ENCODE measurements at regions not wholly inside any gene's neighbourhood (a gene's known extent, or its start where the extent isn't known, plus 50 kb on each side); places are given as distances from the start of the nearest gene placed in this dataset.

DNA sequence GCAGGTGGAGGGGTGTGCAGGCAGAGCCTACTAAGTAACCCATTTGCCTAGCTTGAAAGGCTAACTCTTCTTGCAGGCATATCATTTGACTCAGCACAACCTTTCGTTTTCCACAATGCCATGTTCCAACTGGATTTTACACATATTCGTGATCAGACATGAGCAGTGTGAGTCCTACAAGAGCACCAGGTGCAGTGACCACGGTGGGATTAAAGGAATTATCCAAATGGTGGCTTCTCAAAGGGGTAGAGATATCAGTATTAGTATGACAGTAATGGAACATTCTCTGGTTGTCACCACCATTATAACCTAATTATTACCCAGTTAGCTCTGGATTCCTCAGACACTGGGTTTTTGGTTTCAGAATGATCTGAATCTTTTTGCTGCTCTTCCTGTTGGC lies 323.5 kb downstream of the LMO4 start:
- in situ Hi-C loops (cut with MboI), result no loop called here
- Histone ChIP-seq H3K9ac (ENCODE audit: control insufficient read depth, insufficient read depth, low read length) (no peak overlapping the region), H3K27ac (ENCODE audit: control insufficient read depth, insufficient read depth) (no peak overlapping the region), H3K36me3 (ENCODE audit: control insufficient read depth in 2 of 2, insufficient read depth in 2 of 2, low read length in 1 of 2) (no peaks in the 10 kb centered on the region), H3K9me3 (replicated peaks; ENCODE audit: control insufficient read depth, insufficient read depth, low read length) (no peaks in the 10 kb centered on the region), H3K4me1 (ENCODE audit: control insufficient read depth, insufficient read depth, low read length) (no peaks in the 10 kb centered on the region), H3K4me3 (no peak overlapping the region), H3K27me3 (replicated peaks in 1 of 2; ENCODE audit: control insufficient read depth in 2 of 2, insufficient read depth in 2 of 2, low read length in 1 of 2) (no peaks in the 10 kb centered on the region), H3K4me2 (ENCODE audit: control insufficient read depth, insufficient read depth) (no peak overlapping the region), H4K20me1 (ENCODE audit: control insufficient read depth, insufficient read depth) (no peaks in the 10 kb centered on the region), H3K79me2 (ENCODE audit: control insufficient read depth, insufficient read depth, low read length) (no peaks in the 10 kb centered on the region), H2AFZ (ENCODE audit: control insufficient read depth, low read depth, low read length) (no peak overlapping the region)
- no peak for FAIRE-seq
- no TSS peak for BruUV-seq (replicated peaks)
- ChIA-PET SMC1A (ENCODE audit: uncharacterized antibody, unreplicated experiment) (no interaction called here), POLR2A (no interaction called here), CTCF (no interaction called here), RAD21 (ENCODE audit: unreplicated experiment) (no interaction called here)
- ATAC-seq, result no peak
- DNase-seq (ENCODE audit: low read depth, low spot score), result no peak
- intact Hi-C loops (cut with micrococcal nuclease; ENCODE audit: unreplicated experiment), result no loop called here
- 13% methylated on average over 3 of the region's 3 CpGs for WGBS (ENCODE audit: insufficient coverage, insufficient replicate concordance, low lambda C conversion rate, missing lambda C conversion rate)
- TF ChIP-seq PRDM15 (CRISPR knock-in tag; IDR thresholded peaks at IDR 0.05) (no peak), JUND (IDR thresholded peaks at IDR 0.05; ENCODE audit: low read depth, low read length) (no peak), TBL1XR1 (IDR thresholded peaks at IDR 0.05; ENCODE audit: low read depth, low read length) (no peak), CEBPB (IDR thresholded peaks at IDR 0.05; ENCODE audit: borderline replicate concordance in 1 of 2, low read depth in 2 of 2, low read length in 2 of 2) (no peak), ZSCAN29 (IDR thresholded peaks at IDR 0.05) (no peak), TCF12 (IDR thresholded peaks at IDR 0.05; ENCODE audit: low read depth, low read length) (no peak), NFYA (IDR thresholded peaks at IDR 0.05; ENCODE audit: borderline replicate concordance, low read depth, low read length) (no peak), BCL3 (IDR thresholded peaks at IDR 0.05; ENCODE audit: borderline replicate concordance, insufficient read depth, low read depth, low read length, poor library complexity, severe bottlenecking) (no peak), MEF2A (IDR thresholded peaks at IDR 0.05; ENCODE audit: insufficient read depth, low read depth, low read length) (no peak), EED (IDR thresholded peaks at IDR 0.05; ENCODE audit: low read depth) (no peak)
- TF ChIP-seq, protein P1, sequence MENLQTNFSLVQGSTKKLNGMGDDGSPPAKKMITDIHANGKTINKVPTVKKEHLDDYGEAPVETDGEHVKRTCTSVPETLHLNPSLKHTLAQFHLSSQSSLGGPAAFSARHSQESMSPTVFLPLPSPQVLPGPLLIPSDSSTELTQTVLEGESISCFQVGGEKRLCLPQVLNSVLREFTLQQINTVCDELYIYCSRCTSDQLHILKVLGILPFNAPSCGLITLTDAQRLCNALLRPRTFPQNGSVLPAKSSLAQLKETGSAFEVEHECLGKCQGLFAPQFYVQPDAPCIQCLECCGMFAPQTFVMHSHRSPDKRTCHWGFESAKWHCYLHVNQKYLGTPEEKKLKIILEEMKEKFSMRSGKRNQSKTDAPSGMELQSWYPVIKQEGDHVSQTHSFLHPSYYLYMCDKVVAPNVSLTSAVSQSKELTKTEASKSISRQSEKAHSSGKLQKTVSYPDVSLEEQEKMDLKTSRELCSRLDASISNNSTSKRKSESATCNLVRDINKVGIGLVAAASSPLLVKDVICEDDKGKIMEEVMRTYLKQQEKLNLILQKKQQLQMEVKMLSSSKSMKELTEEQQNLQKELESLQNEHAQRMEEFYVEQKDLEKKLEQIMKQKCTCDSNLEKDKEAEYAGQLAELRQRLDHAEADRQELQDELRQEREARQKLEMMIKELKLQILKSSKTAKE (IDR thresholded peaks at IDR 0.05; ENCODE audit: low read depth, poor library complexity, severe bottlenecking), result no peak
- TF ChIP-seq, protein P2, sequence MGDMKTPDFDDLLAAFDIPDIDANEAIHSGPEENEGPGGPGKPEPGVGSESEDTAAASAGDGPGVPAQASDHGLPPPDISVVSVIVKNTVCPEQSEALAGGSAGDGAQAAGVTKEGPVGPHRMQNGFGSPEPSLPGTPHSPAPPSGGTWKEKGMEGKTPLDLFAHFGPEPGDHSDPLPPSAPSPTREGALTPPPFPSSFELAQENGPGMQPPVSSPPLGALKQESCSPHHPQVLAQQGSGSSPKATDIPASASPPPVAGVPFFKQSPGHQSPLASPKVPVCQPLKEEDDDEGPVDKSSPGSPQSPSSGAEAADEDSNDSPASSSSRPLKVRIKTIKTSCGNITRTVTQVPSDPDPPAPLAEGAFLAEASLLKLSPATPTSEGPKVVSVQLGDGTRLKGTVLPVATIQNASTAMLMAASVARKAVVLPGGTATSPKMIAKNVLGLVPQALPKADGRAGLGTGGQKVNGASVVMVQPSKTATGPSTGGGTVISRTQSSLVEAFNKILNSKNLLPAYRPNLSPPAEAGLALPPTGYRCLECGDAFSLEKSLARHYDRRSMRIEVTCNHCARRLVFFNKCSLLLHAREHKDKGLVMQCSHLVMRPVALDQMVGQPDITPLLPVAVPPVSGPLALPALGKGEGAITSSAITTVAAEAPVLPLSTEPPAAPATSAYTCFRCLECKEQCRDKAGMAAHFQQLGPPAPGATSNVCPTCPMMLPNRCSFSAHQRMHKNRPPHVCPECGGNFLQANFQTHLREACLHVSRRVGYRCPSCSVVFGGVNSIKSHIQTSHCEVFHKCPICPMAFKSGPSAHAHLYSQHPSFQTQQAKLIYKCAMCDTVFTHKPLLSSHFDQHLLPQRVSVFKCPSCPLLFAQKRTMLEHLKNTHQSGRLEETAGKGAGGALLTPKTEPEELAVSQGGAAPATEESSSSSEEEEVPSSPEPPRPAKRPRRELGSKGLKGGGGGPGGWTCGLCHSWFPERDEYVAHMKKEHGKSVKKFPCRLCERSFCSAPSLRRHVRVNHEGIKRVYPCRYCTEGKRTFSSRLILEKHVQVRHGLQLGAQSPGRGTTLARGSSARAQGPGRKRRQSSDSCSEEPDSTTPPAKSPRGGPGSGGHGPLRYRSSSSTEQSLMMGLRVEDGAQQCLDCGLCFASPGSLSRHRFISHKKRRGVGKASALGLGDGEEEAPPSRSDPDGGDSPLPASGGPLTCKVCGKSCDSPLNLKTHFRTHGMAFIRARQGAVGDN (IDR thresholded peaks at IDR 0.05), result no peak

Measured in GM12878 (cell line).